GM12872 (cell line): ENCODE measurements at regions not wholly inside any gene's neighbourhood (a gene's known extent, or its start where the extent isn't known, plus 50 kb on each side); places are given as distances from the start of the nearest gene placed in this dataset.

Source experiments
- TF ChIP-seq, protein P1 (sequence below): IDR thresholded peaks from 3 replicates; pipeline ENCODE4 v1.5.1; 2011; ENCODE audit warnings: low read depth, mild to moderate bottlenecking, low read length, moderate library complexity; ENCODE audit not compliant: insufficient read depth

DNA sequence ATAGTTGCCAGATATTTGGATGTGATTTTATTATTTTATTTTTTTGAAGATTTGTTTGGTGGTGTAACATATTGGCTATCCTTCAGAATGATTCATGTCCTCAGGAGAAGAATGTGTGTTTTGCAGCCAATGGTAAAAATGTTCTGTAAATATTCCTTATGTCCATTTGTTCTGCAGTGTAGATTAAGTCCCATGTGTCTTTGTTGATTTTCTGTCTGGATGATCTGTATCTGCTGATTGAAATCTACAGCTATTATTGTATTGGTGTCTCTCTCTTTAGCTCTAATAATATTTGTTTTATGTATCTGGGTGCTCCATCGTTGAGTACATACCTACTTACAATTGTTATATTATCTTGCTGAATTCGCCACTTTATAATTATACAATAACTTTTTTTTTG, 1641.7 kb downstream of the OTOL1 start:
- TF ChIP-seq, protein P1, sequence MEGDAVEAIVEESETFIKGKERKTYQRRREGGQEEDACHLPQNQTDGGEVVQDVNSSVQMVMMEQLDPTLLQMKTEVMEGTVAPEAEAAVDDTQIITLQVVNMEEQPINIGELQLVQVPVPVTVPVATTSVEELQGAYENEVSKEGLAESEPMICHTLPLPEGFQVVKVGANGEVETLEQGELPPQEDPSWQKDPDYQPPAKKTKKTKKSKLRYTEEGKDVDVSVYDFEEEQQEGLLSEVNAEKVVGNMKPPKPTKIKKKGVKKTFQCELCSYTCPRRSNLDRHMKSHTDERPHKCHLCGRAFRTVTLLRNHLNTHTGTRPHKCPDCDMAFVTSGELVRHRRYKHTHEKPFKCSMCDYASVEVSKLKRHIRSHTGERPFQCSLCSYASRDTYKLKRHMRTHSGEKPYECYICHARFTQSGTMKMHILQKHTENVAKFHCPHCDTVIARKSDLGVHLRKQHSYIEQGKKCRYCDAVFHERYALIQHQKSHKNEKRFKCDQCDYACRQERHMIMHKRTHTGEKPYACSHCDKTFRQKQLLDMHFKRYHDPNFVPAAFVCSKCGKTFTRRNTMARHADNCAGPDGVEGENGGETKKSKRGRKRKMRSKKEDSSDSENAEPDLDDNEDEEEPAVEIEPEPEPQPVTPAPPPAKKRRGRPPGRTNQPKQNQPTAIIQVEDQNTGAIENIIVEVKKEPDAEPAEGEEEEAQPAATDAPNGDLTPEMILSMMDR = no peak

DNA sequence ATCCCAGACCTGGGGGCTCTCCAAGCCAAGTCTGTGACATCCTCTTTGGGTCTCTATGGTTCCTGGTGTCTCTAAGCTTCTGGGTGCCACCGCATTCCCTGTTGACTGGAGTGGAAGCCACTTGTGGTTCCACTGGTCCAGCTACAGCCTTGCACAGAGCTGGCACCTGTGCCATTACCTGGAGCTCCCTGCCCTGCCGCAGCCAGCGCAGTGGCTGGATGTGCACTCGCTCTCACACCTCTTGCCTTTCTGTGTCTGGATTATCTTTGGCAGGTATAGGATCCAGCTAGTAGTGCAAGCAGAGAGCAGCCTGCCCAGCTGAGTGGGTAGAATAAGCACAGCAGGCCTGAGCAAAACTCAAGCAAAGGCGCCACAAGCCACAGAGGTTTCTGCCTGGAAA, 1635.5 kb downstream of the OTOL1 start:
- TF ChIP-seq, protein P1 = no peak

DNA sequence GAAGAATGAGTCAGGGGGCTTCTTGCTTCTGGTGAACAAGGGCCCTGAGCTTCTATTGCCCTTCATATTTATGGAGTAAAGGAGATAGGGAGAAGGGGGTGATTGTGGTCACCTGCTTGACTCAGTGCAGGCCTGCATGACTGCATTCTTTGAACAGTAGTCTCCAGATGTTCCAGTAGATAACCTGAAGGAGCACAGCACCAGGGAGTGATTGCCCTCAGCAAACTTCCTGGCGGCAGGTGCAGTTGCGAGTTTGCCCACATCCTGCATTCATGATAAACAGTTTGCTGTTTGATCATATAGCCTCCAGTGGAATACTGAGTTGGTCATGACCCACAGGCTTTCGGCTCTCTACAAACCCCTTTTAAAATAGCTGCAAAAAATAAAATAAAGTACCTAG, 1632.7 kb downstream of the OTOL1 start:
- TF ChIP-seq, protein P1 = no peak

DNA sequence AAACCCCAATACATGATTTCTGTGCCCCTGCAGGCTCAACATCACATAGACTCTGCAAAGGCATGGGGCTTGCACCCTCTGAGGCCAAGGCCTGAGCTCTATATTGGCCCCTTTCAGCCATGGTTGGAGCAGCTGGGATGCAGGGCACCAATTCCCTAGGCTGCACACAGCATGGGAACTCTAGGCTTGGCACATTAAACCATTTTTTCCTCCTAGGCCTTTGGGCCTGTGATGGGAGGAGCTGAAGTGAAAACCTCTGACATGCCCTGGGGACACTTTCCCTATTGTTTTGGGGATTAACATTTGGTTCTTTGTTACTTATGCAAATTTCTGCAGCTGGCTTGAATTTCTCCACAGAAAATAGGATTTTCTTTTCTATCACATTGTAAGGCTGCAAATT, 1629.5 kb downstream of the OTOL1 start:
- TF ChIP-seq, protein P1 = no peak
